IMR-90 (cell line): ENCODE measurements at regions not wholly inside any gene's neighbourhood (a gene's known extent, or its start where the extent isn't known, plus 50 kb on each side); places are given as distances from the start of the nearest gene placed in this dataset.

ENCODE experiments used
- CEBPB ChIP-seq: IDR thresholded peaks from 2 replicates; pipeline ENCODE4 v1.6.1; 2012; ENCODE audit warnings: low read depth, low read length, improper control_type of control experiment
- CTCF ChIP-seq: conservative IDR thresholded peaks from 2 replicates; pipeline ENCODE4 v1.5.1; 2012; ENCODE audit warnings: mild to moderate bottlenecking, low read depth, low read length, improper control_type of control experiment
- POLR2A ChIP-seq: IDR thresholded peaks from 2 replicates; pipeline ENCODE4 v1.6.1; 2012; ENCODE audit warnings: mild to moderate bottlenecking, low read depth, low read length
- RAD21 ChIP-seq: IDR thresholded peaks from 2 replicates; pipeline ENCODE4 v1.6.1; 2012; ENCODE audit warnings: low read length, improper control_type of control experiment
- RCOR1 ChIP-seq: IDR thresholded peaks from 2 replicates; pipeline ENCODE4 v1.6.1; 2012; ENCODE audit warnings: mild to moderate bottlenecking, low read length, improper control_type of control experiment; ENCODE audit not compliant: insufficient replicate concordance
- USF2 ChIP-seq: fragments of 150-350 bp; IDR thresholded peaks from 2 replicates; pipeline ENCODE4 v1.6.1; 2017; ENCODE audit warnings: mild to moderate bottlenecking, antibody characterized with exemption, low read length, low read depth

GRCh38 chr7:81349044-81349443 lies 420.8 kb downstream of the HGF start:
- no peak for TF ChIP-seq CTCF
- no peak for TF ChIP-seq USF2
- TF ChIP-seq RCOR1: no peak
- no peak for TF ChIP-seq POLR2A
- no peak for TF ChIP-seq RAD21
- TF ChIP-seq CEBPB: no peak
